ENCODE measurements at regions not wholly inside any gene's neighbourhood (a gene's known extent, or its start where the extent isn't known, plus 50 kb on each side); places are given as distances from the start of the nearest gene placed in this dataset.

GRCh38 chr15:93557696-93558095 lies 468.7 kb upstream of the RGMA start:
- H3K4me1 ChIP-seq: no peaks in the 10 kb centered on the region
- no peak for ATAC-seq
- no peak for TF ChIP-seq CTCF (IDR thresholded peaks at IDR 0.05 in 4 of 5, conservative IDR thresholded peaks at IDR 0.05 in 1 of 5)
- no peak for TF ChIP-seq POLR2A (IDR thresholded peaks at IDR 0.05)
- no peaks in the 10 kb centered on the region for H3K27me3 ChIP-seq
- no peak overlapping the region for H3K27ac ChIP-seq
- no peak overlapping the region for H3K4me3 ChIP-seq
- intact Hi-C loops (cut with DNase I; ENCODE audit: low total_unique reads): no loop called here
- in situ Hi-C loops (cut with MboI; ENCODE audit: low sequenced_read_pairs in 4 of 4): no loop called here
- no peaks in the 10 kb centered on the region for H3K36me3 ChIP-seq
- H3K9me3 ChIP-seq: no peaks in the 10 kb centered on the region
- DNase-seq: no peak

DNA sequence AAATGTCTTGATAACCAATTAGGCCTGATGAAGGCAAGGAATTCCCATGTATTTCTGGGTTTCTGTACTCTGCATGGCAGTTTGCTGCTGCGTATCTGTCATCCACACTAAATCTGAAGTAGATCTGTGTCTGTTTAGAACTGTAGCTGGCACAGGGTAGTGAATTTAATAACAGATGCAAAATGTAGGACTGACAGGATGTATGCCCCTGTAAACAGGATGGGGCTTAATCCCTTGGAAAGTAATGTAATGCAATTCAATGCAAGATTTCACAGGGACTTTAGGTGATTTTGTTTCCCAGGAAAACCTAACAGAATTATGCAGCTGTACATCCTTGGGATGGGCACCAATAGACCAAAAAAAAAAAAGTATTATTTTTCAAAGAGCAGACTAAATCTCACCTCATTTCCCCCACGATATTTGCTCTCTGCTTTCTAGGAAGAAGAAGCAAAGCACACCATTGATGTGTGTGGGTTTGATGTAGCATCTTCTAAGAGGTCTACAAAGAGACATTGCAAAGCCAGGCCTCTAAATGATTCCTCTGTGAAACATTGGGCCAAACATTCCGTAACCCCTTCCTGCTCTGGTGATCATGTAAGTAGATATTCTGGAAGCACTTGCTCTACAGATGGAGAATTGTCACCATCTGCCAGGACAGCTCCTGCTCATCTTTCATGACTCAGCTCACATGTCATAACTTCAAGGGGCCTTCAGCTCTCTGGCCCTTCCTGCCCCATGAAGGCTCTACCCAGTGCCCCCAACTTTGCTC lies 464.3 kb upstream of the RGMA start:
- Histone ChIP-seq H3K9me3 (no peaks in the 10 kb centered on the region), H3K27ac (no peak overlapping the region), H3K36me3 (no peaks in the 10 kb centered on the region), H3K4me1 (no peaks in the 10 kb centered on the region), H3K27me3 (no peaks in the 10 kb centered on the region), H3K4me3 (no peak overlapping the region)
- DNase-seq (no peak), ATAC-seq (no peak)
- in situ Hi-C loops (cut with MboI; ENCODE audit: low sequenced_read_pairs in 4 of 4): no loop called here
- no peak for TF ChIP-seq POLR2A (IDR thresholded peaks at IDR 0.05)
- no peak for TF ChIP-seq CTCF (IDR thresholded peaks at IDR 0.05 in 4 of 5, conservative IDR thresholded peaks at IDR 0.05 in 1 of 5)
- intact Hi-C loops (cut with DNase I; ENCODE audit: low total_unique reads): no loop called here

DNA sequence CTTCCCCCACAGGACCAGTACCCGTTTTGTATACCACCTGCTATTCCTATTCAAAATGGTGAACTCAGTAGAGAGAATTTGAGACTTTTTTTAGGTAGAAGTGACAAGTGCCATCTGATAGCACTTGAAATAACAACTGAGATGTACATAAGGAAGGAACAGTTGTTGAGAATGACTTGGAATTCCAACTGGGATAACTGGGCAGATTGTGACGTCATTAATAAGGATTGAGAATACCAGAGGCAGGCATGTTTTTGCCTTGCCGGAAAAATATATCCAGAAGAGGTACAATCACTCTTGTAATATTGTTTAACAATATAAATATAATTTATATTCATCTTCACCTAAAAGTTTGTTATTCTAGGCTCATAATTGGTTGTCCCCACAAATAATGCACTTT lies 454.1 kb upstream of the RGMA start:
- intact Hi-C loops (cut with DNase I; ENCODE audit: low total_unique reads): no loop called here
- H3K27me3 ChIP-seq: no peaks in the 10 kb centered on the region
- H3K4me1 ChIP-seq: no peaks in the 10 kb centered on the region
- in situ Hi-C loops (cut with MboI; ENCODE audit: low sequenced_read_pairs in 4 of 4): no loop called here
- no peak for ATAC-seq
- no peak overlapping the region for H3K4me3 ChIP-seq
- H3K36me3 ChIP-seq: no peaks in the 10 kb centered on the region
- TF ChIP-seq CTCF (IDR thresholded peaks at IDR 0.05 in 4 of 5, conservative IDR thresholded peaks at IDR 0.05 in 1 of 5): no peak
- no peak for TF ChIP-seq POLR2A (IDR thresholded peaks at IDR 0.05)
- no peak overlapping the region for H3K27ac ChIP-seq
- no peak for DNase-seq
- H3K9me3 ChIP-seq: no peaks in the 10 kb centered on the region

DNA sequence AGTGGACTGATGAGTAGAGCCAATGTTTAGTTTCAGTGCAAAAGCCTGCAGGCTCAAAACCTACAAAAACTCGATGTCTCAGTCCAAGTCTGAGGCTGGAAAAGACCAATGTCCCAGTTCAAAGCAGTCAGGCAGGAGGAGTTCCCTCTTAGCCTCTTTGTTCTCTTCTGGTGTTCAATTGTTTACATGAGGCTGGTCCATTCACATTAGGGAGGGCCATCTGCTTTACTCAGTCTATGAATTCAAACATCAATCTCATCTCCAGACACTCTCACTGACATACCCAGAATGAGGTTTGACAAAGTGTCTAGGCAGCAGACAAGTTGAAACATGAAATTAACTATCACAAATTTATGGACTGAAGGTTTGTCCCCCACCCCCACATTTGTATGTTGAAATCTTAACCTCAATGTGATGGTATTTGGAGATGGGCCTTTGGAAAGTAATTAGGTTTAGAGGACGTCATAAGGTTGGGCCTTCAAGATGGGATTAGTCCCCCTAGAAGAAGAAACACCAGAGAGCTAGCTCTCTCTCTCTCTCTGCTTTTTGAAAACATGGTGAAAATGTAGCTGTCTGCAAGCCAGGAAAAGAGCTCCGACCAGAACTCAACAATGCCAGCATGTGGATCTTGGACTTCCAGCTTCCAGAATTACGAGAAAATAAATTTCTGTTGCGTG lies 438.5 kb upstream of the RGMA start:
- Histone ChIP-seq H3K4me3 (no peak overlapping the region), H3K9me3 (no peaks in the 10 kb centered on the region), H3K36me3 (no peaks in the 10 kb centered on the region), H3K27ac (no peak overlapping the region), H3K4me1 (peaks cover 0 to 2% of the 10 kb centered on the region in 2 donors), H3K27me3 (no peaks in the 10 kb centered on the region)
- DNase-seq: no peak
- in situ Hi-C loops (cut with MboI; ENCODE audit: low sequenced_read_pairs in 4 of 4) (no loop called here), intact Hi-C loops (cut with DNase I; ENCODE audit: low total_unique reads) (no loop called here)
- ATAC-seq: no peak
- TF ChIP-seq CTCF (IDR thresholded peaks at IDR 0.05 in 4 of 5, conservative IDR thresholded peaks at IDR 0.05 in 1 of 5) (no peak), POLR2A (IDR thresholded peaks at IDR 0.05) (no peak)

Data from gastrocnemius medialis (tissue), 4 donors.